HuH-7 (cell line): ENCODE measurements at regions not wholly inside any gene's neighbourhood (a gene's known extent, or its start where the extent isn't known, plus 50 kb on each side); places are given as distances from the start of the nearest gene placed in this dataset.
A peak's percentile ranks its signal among the peaks of the same experiment; 100 is the strongest.
"Not testable (repeated sequence)": the region's sequence is repeated elsewhere in the genome, so short reads cannot be mapped to it uniquely, and the experiment has no call there.

Source experiments
- DNase-seq: peaks from one replicate; pipeline ENCODE4 v3.0.0; 2011; ENCODE audit warnings: low spot score

DNA sequence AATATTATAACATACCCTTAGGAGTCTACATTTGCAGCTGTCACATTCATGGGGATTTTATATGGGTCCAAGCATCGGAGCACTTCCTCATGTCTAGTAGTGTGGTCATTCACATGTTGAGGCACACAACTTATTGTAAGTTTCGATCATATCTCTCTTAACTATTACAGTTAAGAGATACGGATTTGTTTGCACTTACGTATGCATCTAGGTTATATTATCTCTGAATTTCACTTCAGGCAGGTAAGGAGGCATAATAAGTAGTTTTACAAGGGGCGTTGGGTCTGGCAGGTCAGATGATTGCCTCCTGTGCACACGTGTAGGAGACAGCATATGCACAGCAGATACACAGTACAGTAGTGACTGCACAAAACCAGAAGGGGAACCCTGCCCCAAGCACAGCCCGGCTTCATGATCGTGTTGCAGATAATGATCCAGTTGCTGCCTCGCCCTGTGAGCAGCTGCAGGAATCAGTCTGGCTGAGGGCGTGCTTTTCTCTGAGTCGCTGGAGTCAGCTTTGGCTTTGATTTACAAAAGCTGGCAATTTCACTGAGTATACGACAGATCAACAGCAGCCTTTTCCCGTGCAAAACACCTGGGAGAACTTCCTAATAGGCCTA, 302.9 kb upstream of the GATB start:
- no peak for DNase-seq

DNA sequence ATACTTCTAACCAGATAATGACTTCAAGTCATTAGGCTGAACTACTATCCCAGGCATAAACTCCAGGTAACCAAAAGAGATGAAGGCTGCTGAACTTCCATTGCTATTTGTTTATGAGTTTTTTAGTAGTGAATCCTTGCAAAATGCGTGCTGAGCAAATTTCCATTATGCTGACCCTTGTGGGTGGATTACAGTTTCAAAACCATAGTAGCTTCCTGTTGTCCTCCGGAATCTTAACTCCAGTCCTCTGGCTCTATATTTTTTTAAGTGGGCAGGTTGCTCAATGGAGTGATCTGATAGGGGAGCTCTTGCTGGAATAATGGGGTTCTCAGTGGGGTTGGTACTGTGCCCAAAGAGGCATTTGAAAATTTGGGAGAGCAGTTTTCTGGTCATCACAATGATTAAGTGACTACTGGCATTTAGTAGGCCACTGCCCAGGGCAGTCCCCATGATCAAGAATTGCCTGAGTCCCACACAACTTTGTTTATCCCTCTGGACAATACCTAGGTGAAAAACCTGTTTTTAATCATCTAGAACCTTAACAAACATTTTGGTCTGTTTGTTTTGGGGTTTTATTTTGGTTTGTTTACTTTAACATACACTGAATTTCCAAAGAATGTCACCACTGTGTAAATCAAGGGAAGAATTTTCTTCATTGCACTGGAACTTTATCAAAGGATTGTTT, 302.3 kb upstream of the GATB start:
- no peak for DNase-seq

DNA sequence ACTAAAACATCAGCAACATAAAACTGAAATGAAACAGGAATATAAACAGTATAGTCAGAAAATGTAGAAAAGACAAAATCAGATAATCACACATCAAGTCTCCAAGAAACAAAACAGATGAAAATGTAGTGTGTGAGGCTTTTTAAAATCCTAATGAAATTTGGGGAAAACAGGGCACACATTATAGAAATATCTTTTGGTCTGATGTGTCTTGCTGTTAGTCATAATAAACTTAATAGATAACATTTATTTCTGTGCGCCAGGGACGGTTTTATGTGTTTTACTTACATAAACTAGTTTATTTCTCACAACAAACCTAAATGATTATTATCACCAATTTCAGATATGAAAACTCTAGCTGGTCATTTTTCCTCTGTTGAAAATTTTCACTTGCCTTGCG, 293.9 kb upstream of the GATB start:
- no peak for DNase-seq

DNA sequence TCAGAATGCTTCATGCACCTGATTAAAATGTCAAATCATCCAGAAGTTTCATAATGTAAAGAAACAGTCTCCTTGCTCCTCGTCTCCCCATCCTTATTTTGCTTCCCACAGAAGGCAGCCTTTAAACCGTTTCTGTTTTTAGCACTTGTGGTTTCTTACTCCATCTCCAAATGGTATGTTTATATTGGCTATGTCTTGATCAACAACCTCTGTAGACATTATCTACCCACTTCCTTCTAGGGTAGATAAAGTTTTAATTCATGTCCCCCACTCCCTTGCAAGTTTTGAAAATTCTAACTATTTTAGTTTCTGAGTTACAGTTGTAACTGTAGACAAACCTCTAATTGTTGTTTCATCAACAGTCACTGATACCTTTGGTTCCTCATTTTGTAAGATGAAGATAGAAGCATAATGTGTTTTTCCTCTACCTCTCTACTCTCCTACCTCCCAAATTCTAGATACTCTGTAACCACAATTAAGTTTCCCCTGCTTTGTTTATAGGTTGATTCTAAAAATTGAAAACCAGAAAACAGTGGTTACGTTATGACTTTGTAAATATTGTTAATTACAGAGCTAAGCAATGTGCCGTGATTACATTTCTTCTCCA, 291.7 kb upstream of the GATB start:
- no peak for DNase-seq

DNA sequence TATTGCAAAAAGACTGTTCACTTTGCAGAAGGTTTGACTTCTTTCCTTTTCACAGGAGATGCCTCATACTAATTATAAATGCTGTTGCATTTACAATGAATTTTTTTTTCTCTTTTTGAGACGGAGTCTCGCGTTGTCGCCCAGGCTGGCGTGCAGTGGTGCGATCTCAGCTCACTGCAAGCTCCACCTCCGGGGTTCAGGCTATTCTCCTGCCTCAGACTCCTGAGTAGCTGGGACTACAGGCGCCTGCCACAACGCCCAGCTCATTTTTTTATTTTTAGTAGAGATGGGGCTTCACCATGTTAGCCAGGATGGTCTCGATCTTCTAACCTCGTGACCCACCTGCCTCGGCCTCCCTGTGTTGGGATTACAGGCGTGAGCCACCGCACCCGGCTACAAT, 290.5 kb upstream of the GATB start:
- not testable (repeated sequence) for DNase-seq

DNA sequence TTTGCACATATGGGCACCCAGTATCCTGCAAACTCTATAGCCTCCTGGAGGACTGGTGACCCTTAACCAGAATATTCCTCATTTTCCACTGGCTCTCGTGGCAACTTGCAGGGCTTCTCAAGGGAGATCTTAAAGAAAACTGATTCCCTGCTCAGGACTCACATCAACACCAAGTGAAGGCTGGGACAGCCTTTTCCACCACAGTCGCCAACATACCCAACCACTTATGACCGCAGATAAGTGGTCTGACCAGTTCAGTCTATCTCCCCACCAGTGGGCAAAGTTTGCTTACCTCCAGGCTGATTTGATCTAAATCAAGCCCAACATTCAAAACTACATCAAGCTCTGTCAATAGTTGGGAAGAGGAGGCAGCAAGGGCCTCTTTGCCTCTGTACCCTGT, 289.3 kb upstream of the GATB start:
- DNase-seq, result no peak

DNA sequence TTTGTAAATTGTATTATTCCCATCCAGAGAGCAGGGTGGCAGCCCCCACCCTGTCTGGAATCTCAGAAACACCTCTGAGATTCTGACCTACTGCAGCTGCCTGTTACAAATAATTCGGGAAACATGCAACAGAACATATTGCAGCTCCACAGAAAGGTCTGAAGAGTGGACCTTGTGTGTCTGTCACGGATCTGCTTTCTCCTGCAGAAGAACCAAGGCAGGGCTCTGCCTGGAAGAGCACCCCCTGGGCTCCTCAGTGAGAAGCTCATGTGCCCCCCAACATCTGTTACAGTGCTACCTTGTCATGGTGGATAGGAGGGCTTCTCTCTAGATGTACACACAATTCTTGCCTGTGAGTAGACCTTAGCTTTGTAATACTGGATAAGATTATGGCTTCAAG, 286.6 kb upstream of the GATB start:
- no peak for DNase-seq

DNA sequence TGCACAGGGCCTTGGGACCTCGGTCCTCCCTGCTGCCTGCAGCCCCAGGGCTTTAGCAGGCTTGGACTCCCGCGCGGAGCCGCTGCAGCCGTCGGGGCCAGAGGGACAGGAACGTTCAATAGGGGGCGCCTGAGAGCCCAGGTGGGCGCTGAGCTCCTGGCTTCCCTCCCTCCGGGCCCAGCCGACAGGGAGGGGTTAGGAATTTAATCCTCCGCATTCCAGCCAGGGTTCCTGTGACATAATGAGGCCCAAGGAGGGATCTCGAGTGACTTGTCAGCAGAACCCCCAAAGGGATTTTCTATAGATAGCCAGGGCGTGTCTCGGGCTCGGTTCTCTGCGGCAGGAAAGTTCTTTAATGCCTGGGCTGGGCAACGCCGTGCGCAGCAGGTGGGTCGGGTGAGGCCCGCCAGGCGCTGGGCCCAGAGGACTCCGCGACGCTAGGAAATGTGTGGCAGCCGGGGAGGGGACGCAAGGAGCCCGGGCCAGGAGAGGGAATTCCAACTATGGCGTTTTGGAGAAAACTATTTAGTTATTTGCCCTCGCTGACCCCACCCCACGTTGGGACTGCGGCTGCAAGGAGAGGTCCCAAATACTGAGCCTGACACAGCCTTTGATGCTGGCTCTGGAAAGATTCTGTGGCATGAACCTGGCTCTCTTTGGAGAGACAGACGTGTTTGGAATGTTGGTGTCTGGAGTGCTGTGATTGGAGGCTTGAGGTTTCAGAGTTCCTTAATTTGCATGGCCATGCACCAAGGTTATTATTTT, 285.2 kb upstream of the GATB start:
- DNase-seq, result peak; percentile 35

DNA sequence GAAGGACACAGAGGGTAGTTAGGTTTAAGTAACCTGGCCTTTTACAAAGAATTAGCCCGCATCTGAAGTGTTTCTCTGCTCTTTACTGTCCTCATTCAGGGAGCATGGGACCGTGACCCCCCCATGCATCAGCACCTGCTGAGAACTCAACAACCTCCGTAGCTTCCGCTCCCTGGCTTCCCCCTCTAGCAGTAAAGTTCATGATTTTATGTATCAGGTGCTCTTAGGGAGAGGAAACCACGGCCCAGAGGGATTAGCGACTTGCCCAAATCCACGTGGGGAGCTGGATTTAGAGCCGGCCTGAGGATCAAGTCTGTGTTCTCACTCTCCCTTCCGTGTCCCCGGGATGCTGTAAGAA, 284.6 kb upstream of the GATB start:
- no peak for DNase-seq

DNA sequence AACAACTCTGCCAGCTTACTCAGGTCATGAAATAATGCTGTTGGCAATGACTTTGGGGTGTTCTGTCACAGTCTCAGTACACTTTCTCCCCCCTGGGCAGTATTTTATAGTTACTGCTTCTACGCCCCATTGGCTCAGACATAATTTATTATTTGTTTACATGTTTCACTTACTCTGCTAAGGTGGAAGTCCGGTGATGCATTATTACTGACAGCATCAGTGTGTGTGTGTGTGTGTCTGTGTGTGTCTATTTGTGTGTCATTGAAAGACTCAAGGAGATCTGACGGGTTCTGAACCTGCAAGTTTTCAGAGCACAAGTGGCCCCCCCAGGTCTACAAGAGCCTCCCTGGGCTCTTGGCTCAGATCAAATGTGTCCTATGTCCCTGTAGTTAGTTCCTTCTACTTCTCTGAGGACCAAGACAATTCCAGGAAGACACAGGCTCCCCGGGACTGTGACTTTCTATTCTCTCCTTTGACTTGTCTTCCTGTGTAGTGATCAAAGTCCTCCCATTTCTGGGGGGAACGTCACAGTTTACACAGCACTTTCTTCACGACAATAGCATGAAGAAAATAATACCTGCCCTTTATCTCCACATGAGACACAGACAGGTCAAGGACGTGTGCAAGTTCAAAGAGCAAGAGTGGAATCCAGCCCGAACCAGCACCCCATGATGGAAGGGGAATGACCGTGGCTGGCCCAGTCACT, 283.7 kb upstream of the GATB start:
- no peak for DNase-seq

DNA sequence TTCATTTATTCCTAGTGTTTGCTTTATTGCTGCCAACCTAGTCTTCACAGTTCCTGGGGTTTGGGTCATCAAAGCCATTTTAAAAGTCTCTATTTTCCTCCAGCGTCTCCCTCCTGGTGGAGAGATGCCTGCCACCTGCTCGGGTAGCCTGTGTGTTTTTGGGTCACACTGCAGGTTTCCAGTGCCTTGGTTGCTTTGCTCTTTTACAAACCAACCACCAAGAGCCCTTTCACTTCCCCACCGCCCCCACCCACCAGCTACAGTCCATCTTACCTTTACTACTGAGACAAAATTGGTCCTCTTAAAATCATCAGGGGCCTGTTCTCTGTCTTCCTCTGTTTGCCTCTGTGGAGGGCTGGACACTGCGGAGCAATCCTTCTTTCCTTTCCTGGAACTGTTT, 280.5 kb upstream of the GATB start:
- no peak for DNase-seq

DNA sequence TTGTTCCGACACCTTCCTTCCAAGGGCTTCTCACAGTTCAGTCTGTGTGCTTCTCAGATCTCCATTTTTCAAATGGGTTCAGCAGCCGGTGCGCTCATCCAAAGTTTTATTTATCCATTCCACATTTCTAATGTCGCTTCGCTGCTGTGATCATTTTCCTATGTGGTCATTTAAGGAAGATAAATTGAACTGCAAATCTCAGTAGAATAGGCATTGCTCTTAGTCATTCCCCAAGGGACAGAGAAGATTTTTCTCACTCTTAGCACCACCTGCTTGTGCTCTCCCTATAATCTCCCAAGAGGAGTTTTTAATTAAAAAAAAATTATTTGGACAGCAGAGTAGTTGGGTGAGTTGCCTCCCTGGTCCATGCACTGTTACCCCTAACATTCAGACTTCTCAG, 278.9 kb upstream of the GATB start:
- no peak for DNase-seq

DNA sequence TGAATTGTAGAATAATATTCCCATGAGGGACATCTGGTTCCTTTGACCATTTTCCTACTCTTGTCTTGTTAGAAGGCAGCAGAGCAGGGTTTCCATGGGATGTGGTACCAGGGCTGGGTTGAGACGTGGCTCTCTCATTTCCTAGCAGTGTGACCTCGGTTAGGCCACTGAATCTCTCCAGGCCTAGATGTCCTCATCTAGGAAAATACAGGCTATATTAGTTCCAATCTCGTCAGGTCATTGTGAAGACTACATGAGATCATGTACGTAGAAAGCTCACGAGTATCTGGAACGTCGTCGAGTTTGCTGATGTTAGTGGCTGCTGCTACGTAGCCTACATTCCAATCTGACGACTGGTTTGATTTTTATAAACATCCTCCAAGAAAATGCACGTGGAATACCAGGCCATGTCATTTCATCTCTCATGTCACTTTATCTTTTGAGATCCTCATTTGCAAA, 278.2 kb upstream of the GATB start:
- DNase-seq, result no peak

DNA sequence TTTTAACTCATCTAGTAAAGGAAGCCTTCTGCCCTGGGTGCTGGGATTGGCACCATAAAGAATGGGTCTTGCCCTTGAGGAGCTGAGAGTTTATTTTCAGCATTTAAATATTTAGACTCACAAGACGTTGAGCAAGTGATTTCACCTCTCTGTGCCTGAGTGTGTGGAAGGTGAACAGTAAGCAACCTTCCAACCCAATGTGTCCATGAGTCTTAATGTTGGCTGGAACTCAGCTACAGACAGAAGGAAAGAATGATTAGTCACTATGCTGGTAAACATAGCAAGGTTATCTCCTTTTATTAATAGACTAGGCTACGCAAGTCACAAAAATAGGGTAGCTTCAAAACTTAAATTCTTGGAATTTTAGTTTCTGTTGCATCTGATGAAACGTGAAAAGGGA, 277.4 kb upstream of the GATB start:
- DNase-seq, result no peak

DNA sequence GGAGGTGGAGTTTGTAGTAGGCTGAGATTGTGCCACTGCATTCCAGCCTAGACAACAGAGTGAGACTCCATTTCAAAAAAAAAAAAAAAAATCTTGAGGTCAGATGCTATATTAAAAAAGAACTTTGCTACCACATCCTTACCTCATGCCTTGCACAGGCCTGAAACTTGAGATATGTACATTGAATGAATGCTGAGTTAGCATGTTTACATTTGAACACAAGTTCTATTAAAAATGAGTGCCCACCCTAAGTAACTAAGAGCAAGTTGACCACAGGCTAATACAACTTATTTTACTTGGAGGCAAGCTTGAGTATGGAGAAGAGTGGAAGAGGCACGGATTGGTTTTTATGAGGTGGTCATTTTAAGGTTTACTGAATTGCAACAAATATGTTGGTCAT, 276.6 kb upstream of the GATB start:
- no peak for DNase-seq

DNA sequence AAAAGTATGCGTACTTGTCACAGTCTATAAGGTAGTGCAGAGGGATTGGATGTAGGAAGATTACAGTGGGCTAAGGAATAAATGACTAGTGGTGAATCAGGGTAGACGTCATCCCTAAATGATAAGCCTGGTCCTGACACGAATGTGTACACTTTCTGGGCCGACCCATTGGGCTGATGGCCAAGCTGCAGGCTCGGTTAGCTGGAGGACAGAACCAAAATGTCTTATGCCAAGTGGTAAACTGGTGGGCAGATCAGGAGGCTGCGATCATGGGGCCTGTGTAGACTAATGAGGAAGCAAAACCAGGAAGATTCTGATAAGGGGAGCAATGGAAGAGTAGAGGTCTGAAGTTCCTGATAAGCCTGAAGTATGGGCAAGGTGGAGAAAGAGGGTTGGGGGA, 272.8 kb upstream of the GATB start:
- DNase-seq, result no peak

DNA sequence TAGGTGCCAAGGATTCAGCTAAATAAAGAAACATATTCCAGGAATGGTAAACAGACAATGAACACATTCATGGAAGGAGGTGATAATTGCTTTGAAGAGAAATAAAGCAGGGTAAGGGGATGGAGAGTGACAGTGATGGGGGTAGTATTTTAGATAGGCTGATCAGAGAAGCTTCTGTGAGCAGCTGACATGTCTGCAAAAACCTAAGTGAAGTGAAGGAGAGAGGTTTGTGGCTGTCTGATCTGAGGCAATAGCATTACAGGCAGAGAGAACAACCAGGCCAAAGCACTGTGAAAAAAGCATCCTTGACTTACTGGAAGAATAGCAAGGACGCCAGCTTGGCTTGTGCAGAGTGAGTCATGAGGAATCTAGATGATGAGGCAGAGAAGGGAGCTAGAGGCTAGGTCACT, 271.9 kb upstream of the GATB start:
- no peak for DNase-seq

DNA sequence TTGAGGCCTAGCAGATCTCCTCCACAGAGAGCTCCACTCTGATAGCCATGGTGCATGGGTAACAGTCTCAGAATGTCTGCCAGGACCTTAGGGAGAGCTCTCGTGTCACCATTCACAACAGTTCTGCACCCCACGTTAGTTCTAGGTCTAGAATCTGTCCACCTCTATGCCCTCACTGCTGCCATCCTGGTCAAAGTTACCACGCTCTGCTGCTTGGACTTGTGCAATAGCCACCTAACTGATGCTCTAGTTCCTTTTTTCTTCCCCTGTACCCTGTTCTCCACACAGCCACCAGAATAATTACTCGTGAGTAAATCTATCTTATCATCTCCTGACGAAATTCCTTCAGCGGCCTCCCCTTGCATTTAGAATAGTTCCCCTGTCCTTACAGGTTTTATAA, 268.8 kb upstream of the GATB start:
- DNase-seq, result no peak

DNA sequence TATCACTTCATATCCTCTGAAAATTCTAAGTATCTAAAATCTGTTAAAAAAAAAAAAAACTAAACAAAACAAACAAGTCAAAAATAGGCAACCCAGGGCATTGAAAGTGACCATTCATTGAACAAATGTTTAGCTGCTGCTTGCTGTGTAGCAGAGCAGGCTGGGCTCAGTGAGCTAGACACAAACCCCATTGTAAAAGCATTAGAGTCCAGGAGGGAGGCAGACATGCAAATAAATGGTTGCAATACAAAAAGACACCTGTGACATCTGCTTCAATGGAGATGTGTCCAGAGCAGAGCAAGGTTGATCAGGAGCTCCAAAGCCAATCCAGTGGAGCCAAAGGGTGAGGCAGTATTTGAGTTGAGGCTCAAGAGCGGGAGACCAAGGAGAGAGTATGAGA, 267.3 kb upstream of the GATB start:
- DNase-seq, result no peak

DNA sequence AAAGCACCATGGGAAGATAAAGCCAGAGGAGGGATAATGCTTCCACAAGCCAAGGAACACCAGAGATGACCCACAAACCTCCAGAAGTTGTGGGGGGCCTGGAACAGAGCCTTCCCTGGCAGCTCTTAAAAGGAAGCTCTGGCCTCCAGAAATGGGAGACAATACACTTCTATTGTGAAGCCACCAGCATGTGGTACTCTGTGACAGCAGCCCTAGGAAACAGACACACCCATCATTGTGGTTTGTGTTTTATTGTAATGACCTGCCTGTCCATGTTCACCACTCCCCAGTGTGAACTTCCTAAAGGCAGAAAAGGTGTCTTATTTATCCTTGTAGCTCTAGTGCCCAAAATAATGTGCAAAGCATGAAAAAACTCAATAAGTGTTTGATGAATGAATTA, 264.1 kb upstream of the GATB start:
- DNase-seq, result no peak

DNA sequence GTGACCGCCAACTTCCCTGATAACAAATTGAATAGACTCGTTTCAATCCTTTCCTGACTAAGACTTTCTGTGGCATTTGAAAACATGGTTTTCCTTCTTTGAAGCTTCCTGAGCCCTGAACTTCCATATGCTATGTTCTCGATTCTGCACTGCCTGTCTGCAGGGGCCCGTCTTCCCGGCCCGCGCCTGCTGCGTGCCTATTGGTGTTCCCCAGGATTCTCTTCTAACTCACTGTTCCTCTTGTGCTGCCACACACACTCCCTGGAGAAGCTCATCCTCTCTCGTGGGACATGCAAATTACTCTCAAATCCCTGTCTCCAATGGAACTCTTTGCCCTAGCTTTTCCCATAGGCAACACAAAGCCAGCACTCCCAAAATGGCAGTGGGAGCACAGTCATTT, 262.9 kb upstream of the GATB start:
- DNase-seq, result no peak

DNA sequence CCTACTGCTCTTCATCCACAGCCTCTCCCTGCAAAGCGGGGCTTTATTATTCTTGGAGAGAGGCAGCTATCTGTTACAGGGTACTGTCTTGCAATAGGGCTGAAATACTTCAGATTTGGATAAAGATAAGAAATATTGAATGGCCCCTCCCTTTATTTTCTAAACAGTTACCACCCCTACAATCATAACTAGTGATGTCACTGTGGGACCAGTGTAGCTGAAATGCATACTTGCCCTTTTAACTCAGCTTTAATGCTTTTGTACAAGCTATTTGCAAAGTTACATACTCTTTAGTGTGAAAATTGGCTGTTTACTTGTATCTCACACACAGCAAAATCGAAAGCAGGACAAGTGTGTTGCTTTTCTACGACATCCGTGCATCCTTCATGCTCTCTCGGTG, 261.7 kb upstream of the GATB start:
- DNase-seq, result no peak
